ENCODE measurements at regions not wholly inside any gene's neighbourhood (a gene's known extent, or its start where the extent isn't known, plus 50 kb on each side); places are given as distances from the start of the nearest gene placed in this dataset.

DNA sequence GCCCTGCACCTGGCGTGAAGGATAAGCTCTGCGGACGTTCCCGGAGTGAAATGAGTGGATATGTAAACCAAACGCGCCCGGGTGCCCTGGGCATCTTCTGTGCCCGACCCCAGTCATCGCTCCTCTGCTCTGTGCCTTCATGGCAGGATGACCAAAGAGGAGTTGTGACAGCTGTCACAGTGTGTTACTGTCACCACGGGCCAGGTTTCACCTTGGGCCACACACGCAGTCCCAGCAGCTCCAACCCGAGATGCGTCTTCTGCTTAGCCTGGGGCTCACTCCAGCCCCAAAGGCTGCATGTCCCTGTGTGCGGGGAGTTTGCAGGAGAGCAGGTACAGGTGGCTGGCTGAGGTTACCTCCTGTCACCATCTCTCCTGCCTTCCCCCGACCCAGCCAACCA lies 311.6 kb downstream of the BMP7 start:
- DNase-seq: no peak

DNA sequence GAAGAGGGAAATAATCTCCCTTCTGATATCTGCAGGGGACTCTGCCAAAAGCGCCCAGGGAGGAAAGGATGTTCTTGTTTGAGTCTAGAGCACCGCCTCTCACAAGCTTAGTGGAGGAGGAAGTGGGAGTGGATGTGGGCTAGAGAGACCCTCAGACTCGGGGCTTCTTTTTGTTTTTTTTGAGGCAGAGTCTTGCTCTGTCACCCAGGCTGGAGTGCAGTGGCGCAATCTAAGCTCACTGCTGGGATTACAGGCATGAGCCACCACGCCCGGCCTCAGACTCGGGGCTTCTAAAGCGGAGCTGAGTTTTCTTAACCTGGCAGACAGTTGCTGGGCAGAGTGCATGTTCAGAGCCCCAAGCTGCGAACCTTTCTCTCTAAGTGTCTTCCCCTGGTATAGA lies 310.8 kb downstream of the BMP7 start:
- DNase-seq: no peak

DNA sequence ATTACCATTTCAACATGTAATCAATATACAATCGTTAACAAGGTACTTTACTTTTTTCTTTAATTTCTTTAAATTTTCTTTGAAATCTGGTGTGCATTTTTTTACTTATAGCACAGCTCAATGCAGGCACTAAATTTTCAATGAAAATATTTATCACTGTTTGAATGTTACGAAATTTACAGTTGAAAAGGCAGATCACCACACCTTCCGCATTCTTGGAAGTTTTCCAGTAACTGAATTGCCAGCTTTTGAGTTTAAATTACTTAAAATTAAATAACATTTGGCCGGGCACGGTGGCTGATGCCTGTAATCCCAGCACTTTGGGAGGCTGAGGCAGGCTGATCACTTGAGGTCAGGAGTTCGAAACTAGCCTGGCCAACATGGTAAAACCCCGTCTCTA lies 309.9 kb downstream of the BMP7 start:
- no peak for DNase-seq

GRCh38 chr20:56957737-56958553 lies 308.5 kb downstream of the BMP7 start:
- DNase-seq: no peak

- DNase-seq: no peak
Observed at GRCh38 chr20:56964901-56965300, 301.5 kb downstream of the BMP7 start.

DNA sequence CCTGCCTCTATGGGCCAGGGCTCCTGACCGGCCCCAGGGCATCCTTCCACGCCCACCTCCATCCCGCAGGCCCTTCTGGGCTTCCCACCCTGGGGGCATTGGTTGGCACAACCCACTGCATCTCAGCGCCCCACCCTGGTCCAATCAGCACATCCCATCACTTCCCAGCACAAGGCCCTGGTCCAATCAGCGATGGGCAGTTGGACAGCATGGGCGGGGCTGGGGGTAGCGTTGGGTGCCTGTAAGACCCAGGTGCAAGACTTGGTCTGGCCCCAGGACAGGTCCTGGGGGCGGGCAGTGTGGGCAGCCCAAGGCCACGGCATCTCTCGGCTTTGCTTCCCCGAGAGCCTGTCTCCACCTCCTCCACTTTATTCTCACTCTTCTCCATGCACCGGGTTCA lies 298.5 kb downstream of the BMP7 start:
- DNase-seq: no peak

DNA sequence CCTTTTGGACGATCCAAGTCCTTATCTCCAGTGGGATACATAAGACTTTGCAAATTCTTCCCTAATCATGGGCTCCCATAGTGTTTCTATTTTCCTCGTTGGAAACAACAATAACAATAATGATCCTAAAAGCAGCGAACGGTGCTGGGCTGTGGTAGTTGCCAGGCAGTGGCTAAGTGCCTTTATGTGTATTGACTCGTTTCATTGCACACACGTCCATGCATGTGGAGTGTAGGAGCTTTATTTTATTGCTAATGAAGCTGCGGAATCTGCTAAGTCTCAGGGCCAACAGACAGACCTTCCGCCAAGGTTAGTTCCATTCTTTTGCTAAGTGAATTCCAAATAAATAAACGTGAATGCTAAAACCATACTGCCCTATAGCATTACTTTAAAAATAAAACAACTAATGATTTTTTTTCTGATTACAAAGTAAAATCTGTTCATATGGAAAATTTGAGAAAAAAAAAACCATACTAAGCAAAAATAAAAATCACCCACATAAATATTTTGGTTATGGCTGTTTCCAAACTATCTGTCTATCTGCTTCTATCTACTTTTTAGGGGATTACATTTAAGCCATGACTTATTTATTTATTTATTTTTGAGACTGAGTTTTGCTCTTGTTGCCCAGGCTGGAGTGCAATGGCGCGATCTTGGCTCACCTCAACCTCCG lies 297.9 kb downstream of the BMP7 start:
- DNase-seq: no peak

GRCh38 chr20:56974499-56975250 lies 291.8 kb downstream of the BMP7 start:
- DNase-seq: peak in 27 of 58 donors; percentile 0 to 52 (median 6)

DNA sequence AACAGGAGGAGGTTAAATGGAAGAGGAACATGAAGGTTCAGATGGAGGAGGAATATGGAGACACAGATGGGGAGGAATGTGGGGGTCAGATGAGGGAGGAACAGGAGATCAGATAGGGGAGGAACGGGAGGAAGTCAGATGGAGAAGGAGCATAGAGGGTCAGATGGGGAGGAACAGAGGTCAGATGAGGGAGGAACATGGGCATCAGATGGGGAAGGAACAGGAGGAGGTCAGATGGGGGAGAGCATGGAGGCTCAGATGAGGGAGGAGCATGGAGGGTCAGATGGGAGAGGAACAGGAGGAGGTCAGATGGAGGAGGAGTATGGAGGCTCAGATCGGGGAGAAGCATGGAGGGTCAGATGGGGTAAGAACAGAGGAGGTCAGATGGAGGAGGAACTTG lies 290.6 kb downstream of the BMP7 start:
- DNase-seq: no peak

- no peak for DNase-seq
Observed at GRCh38 chr20:56976336-56976735, 290.1 kb downstream of the BMP7 start.

GRCh38 chr20:56978475-56978874 lies 288.0 kb downstream of the BMP7 start:
- no peak for DNase-seq

DNA sequence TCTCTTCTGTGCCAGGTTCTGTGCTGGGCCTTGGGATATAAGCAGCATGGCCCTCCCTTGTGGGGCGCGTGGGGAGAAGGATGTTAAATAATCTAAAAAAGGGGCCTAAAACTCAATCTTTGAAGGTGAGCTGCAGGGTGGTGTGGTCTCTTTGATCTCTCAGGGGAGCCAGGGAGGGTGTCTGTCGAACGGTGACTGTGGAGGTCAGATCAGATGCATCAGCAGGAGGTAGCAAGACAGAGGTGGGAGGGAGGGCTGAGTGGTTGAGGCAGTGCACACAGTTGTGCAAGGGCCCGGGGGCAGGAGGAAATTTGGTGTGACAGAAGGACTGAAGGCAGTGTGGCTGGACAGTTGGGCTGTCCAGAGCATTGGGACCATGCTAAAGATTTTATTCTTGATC lies 287.3 kb downstream of the BMP7 start:
- no peak for DNase-seq

DNA sequence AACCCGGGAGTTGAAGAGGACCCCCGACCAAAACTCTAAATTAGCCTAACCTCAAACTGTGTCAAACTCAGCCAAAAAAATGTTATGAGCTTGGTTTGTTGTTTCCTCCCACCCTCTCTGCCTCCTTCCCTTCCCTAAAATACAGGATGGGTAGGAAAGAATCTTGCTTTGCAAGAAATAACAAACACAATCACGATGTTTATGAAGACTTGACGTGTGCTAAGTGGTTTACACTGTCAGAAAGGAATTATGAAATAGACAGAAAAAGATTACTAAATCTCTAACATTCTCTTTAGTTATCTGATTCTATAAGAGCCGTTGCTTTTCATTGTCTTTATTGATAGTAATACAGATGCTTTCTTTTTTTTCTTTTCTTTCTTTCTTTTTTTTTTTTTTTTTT lies 285.1 kb downstream of the BMP7 start:
- DNase-seq: no peak

DNA sequence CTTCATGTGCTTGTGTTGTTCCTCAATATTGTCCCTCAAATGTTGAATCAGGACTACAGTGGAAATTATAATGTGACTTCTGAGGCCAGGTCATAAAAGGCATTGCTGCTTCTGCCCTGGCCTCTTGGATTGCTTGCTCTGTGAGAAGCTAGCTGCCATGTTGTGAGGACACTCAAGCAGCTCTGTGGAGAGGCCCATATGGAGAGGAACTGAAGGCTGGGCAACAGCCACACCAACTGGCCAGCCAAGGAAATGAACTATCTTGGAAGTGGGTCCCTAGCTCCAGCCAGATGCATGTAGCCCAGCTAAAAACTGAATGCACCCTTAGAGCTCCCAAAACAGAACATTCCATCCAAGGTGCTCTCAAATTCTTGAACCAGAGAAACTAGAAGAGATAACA lies 282.6 kb downstream of the BMP7 start:
- no peak for DNase-seq

- no peak for DNase-seq
Observed at GRCh38 chr20:56985066-56985685, 281.3 kb downstream of the BMP7 start.

DNA sequence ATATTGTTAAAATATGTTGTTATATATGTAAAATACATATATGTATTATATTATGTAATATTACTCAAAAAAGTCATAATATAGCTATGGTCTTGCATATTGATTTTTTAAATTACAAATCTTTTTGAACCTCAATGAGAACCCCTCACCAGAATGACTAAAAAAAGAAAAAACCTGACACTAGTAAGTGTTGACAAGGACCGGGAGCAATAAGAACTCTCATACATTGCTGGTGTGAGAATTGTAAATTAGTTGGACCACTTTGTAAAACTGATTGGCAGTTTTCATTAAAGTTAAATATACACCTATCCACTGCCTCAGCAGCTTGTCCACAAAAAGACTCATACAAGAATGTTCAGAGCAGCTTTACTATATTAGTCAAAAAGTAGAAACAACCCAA lies 280.0 kb downstream of the BMP7 start:
- no peak for DNase-seq

DNA sequence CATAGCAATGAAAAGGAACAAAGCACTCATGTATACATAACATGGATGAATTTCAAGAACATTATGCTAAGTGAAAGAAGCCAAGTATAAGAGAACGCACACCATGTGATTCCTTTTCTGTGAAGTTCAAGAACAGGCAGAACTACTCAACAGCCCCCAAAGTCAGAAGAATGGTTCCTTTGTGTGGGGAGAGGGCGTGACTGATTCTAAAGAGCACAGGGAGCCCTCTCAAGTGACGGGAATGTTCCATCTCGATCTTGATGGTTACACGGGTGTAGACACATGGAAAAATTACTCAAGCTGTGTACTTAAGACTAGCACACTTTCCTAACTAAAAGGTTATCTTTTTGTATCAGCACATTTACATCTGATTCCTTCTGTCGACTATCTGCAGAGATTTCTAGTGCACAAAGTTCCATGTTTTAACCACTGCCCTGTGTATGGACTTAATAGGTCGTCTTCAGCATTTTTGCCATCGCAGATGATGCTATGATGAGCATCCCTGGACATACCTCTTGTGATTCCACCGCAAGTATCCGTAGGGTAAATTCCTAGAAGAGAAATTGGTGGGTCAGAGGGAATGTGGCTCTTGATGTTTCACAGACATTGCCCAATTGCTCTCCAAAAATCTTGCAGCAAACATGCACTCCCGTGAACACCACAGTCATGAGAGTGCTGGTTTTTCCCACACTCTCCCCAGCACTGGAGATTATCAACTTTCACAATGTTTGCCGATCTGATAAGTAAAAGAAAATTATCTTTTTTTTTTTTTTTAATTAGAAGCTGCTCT lies 279.3 kb downstream of the BMP7 start:
- no peak for DNase-seq

DNA sequence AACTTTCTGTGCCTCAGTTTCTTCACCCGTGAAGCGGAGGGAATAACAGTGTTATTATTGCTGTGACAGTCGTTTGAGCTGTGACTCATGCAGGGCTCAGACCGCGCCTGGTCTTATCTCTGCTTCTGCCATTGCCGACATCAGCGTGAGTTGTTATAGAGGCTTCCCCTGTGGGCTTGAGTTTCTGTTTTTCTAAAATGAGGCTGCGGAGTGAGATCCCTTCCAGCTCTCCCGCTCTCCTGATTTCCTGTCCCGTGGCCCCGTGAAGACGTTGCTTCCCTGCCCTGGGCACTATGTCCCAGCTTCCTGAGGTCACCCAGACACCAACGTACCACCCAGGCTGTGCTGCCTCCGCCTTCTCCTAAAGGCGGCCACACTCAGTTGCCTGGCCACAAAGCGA lies 278.5 kb downstream of the BMP7 start:
- DNase-seq: no peak

DNA sequence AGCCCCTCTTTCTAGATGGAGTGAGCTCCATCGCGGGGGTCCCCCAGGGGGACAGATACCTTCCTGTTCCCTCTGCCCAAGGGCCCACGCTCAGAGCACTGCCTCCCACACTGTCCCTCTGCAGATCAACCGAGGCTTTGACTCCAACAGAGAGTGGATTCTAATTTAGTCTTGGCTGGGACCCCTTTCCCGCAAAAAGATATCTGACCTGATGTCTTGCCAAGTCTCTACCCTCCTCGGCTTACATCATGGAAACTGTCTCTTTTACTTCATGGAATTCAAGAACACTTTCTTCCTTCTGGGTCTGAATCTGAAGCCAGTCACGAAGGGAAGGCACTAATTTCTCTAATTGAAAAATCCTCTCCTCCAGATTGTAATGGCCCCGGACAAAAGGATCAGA lies 278.0 kb downstream of the BMP7 start:
- DNase-seq: no peak

- no peak for DNase-seq
Observed at GRCh38 chr20:56989516-56989915, 276.9 kb downstream of the BMP7 start.

DNA sequence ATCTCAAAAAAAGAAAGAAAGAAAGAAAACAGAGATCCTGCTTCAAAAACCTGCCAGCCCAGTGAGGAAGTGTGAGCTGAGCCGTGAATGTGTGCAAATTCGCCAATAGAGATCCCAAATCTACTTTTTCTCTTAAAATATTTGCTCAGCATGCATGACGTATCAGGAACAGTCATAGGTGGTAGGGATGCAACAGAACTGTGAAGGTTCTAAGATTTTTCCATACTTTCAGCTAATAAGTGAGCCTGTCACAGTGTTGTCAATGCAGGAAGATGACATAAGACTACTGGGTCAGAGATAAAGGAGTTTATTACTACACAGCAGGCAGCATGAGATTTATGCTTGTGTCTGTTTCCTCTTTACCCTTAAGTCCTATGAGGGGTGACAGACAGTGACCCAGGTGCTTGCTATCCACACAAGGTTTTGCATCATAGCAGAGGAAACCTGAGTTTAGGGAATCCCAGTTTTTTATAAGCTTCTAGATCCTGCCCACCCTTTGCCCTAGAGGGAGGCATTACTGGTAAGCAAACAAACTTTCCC lies 273.4 kb downstream of the BMP7 start:
- DNase-seq: no peak

All from anterior cingulate cortex (tissue), 58 donors.